Upper lobe of left lung (tissue), 6 donors: ENCODE measurements at regions not wholly inside any gene's neighbourhood (a gene's known extent, or its start where the extent isn't known, plus 50 kb on each side); places are given as distances from the start of the nearest gene placed in this dataset.

ENCODE experiments used
- ATAC-seq, 2 donors: fragments of 200-7000 bp; cut with Tn5 transposase; one replicate each; pipeline ENCODE4 v1.9.1; 2022; ENCODE audit warnings: mild to moderate bottlenecking in 2 of 2, moderate library complexity in 2 of 2; ENCODE audit not compliant: low FRiP score in 2 of 2
- DNase-seq, 2 donors: peaks; one replicate each; pipeline ENCODE4 v3.0.0-alpha.2; 2019 to 2020
- H3K27ac ChIP-seq, 4 donors: fragments of 200-600 bp; sonication (generic); one replicate each; pipeline ENCODE4 v1.5.1; 2016 to 2019
- H3K27me3 ChIP-seq, 4 donors: fragments of 200-600 bp; sonication (generic); one replicate each; pipeline ENCODE4 v1.5.1; 2017 to 2019
- H3K36me3 ChIP-seq, 4 donors: fragments of 200-600 bp; sonication (generic); one replicate each; pipeline ENCODE4 v1.5.1; 2016 to 2019
- H3K4me1 ChIP-seq, 4 donors: fragments of 200-600 bp; sonication (generic); one replicate each; pipeline ENCODE4 v1.5.1; 2018 to 2019
- H3K4me3 ChIP-seq, 4 donors: fragments of 200-600 bp; sonication (generic); one replicate each; pipeline ENCODE4 v1.5.1; 2017 to 2019; ENCODE audit warnings: mild to moderate bottlenecking in 2 of 4, moderate library complexity in 1 of 4
- H3K9me3 ChIP-seq, 4 donors: fragments of 200-600 bp; sonication (generic); one replicate each; pipeline ENCODE4 v1.5.1; 2018 to 2019
- EP300 ChIP-seq, 4 donors: sonication (generic); formaldehyde crosslinking; IDR thresholded peaks; one replicate each; pipeline ENCODE4 v1.5.1; 2017; ENCODE audit warnings: antibody characterized with exemption in 4 of 4, control low read depth in 2 of 4
- POLR2A ChIP-seq, 4 donors: fragments of 450-650 bp; IDR thresholded peaks; one replicate each; pipeline ENCODE4 v1.5.1; 2016 to 2017; ENCODE audit warnings: antibody characterized with exemption in 4 of 4, mild to moderate bottlenecking in 2 of 4
- POLR2AphosphoS5 ChIP-seq, 2 donors: sonication (generic); formaldehyde crosslinking; IDR thresholded peaks; one replicate each; pipeline ENCODE4 v1.5.1; 2017; ENCODE audit warnings: antibody characterized with exemption in 2 of 2
- WGBS, 2 donors: methylation state at CpG; one replicate each; pipeline ENCODE4 v1.1.5; 2017 to 2018; 5-methylcytosine and 5-hydroxymethylcytosine counted together
- TF ChIP-seq, protein P1 (sequence below), 6 experiments: fragments of 450-650 bp in 4 of 6; fragments of 200-600 bp in 2 of 6; sonication (generic) in 2 of 6; IDR thresholded peaks; one replicate each; pipeline ENCODE4 v1.5.1; 2016 to 2019; ENCODE audit warnings: antibody characterized with exemption in 6 of 6
- donor health status: DM: no; HTN: no; CAD: no; lungs with moderate emphysema.
- donor health status: DM: no; HTN: yes; CAD: no; lungs with severe emphysema.

DNA sequence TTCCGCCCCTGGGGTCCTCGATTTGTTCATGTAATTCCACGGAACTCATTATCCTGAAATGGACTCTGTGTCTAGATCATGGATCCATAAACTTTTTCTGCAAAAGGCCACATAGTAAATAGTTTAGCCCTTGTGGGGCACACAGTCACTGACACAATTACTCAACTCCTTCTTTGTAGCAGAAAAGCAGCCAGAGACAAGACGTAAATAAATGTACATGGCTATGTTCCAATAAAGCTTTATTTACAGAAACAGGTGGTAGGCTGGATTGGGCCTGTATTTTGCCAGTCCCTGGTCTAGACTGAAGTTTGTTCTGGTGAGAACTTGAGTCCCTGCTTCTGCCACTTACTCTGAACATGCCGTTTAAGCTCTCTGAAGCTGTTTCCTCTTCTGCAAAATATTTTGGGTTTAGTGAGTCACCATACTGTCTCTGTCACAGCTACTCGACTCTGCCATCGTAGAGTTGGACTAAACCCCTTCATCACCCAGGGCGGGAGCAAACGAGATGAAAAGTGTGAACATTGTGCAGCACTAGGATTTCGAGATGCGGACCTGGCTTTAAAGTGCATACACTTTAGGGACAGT is 61.9 kb upstream of the FOXF1 start:
- ATAC-seq (no peak), DNase-seq (no peak)
- TF ChIP-seq POLR2A (IDR thresholded peaks at IDR 0.05) (no peak), EP300 (IDR thresholded peaks at IDR 0.05) (no peak), POLR2AphosphoS5 (IDR thresholded peaks at IDR 0.05) (no peak)
- TF ChIP-seq, protein P1, sequence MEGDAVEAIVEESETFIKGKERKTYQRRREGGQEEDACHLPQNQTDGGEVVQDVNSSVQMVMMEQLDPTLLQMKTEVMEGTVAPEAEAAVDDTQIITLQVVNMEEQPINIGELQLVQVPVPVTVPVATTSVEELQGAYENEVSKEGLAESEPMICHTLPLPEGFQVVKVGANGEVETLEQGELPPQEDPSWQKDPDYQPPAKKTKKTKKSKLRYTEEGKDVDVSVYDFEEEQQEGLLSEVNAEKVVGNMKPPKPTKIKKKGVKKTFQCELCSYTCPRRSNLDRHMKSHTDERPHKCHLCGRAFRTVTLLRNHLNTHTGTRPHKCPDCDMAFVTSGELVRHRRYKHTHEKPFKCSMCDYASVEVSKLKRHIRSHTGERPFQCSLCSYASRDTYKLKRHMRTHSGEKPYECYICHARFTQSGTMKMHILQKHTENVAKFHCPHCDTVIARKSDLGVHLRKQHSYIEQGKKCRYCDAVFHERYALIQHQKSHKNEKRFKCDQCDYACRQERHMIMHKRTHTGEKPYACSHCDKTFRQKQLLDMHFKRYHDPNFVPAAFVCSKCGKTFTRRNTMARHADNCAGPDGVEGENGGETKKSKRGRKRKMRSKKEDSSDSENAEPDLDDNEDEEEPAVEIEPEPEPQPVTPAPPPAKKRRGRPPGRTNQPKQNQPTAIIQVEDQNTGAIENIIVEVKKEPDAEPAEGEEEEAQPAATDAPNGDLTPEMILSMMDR (IDR thresholded peaks at IDR 0.05), result no peak
- 73 to 75% methylated on average over 11 of the region's 11 CpGs for WGBS, 2 donors
- no peaks in the 10 kb centered on the region for H3K27me3 ChIP-seq
- H3K4me1 ChIP-seq, result peaks cover 0 to 7% (median 2%) of the 10 kb centered on the region in 4 donors
- H3K27ac ChIP-seq, result no peak overlapping the region
- peaks cover 0 to 7% (median 0%) of the 10 kb centered on the region in 4 donors for H3K9me3 ChIP-seq
- H3K36me3 ChIP-seq, result no peaks in the 10 kb centered on the region
- H3K4me3 ChIP-seq, result no peak overlapping the region

- H3K9me3 ChIP-seq, result peaks cover 0 to 7% (median 0%) of the 10 kb centered on the region in 4 donors
- peaks cover 0 to 4% (median 0%) of the 10 kb centered on the region in 4 donors for H3K4me1 ChIP-seq
- no peaks in the 10 kb centered on the region for H3K36me3 ChIP-seq
- no peak overlapping the region for H3K27ac ChIP-seq
- no peak for DNase-seq
- H3K27me3 ChIP-seq, result no peaks in the 10 kb centered on the region
- WGBS, 2 donors, result 39 to 45% methylated on average over 15 to 16 of the region's 16 CpGs
- TF ChIP-seq POLR2AphosphoS5 (IDR thresholded peaks at IDR 0.05) (no peak), POLR2A (IDR thresholded peaks at IDR 0.05) (no peak), EP300 (IDR thresholded peaks at IDR 0.05) (no peak)
- TF ChIP-seq, protein P1 (IDR thresholded peaks at IDR 0.05), result no peak
- no peak overlapping the region for H3K4me3 ChIP-seq
- ATAC-seq, result no peak
Measured at GRCh38 chr16:86449446-86450095, 60.8 kb upstream of the FOXF1 start.

DNA sequence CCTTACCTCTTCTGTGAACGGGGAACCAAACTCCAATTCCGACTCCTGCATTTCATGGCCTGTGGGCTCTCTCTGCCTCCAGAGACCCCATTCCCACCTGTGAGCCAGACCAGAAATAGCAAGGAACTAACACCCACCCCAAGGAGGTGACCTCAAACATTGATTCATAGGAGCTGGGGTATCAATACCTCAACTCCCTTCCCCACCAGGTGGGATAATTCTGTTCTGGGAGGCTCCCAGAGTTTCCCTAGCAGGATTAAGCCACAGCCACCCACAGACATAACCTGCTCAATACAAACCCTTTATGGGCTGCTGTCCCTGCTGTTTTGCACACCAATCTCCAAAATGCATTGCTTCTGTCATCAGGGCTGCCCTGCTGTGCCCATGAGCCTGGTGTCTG is 59.6 kb upstream of the FOXF1 start:
- no peak overlapping the region for H3K27ac ChIP-seq
- ATAC-seq (no peak), DNase-seq (no peak)
- H3K4me1 ChIP-seq, result peaks cover 0 to 4% (median 0%) of the 10 kb centered on the region in 4 donors
- no peaks in the 10 kb centered on the region for H3K36me3 ChIP-seq
- TF ChIP-seq POLR2AphosphoS5 (IDR thresholded peaks at IDR 0.05), result no peak
- no peak for TF ChIP-seq POLR2A (IDR thresholded peaks at IDR 0.05)
- no peak for TF ChIP-seq EP300 (IDR thresholded peaks at IDR 0.05)
- TF ChIP-seq, protein P1 (IDR thresholded peaks at IDR 0.05), result no peak
- no peaks in the 10 kb centered on the region for H3K27me3 ChIP-seq
- H3K9me3 ChIP-seq, result peaks cover 0 to 7% (median 0%) of the 10 kb centered on the region in 4 donors
- no peak overlapping the region for H3K4me3 ChIP-seq
- 95 to 100% methylated on average over 2 of the region's 2 CpGs for WGBS, 2 donors

- ATAC-seq, result peak in 1 of 2 donors; percentile 76
Measured at GRCh38 chr16:86452451-86452850, 57.9 kb upstream of the FOXF1 start.

More at GRCh38 chr16:86452451-86452850, 57.9 kb upstream of the FOXF1 start:
- H3K9me3 ChIP-seq, result peaks cover 0 to under 1% (median 0%) of the 10 kb centered on the region in 4 donors
- TF ChIP-seq, protein P1 (IDR thresholded peaks at IDR 0.05), result no peak
- TF ChIP-seq EP300 (IDR thresholded peaks at IDR 0.05) (no peak), POLR2AphosphoS5 (IDR thresholded peaks at IDR 0.05) (no peak), POLR2A (IDR thresholded peaks at IDR 0.05) (no peak)
- DNase-seq, result no peak
- 83 to 92% methylated on average over 1 to 2 of the region's 2 CpGs for WGBS, 2 donors
- H3K27ac ChIP-seq, result no peak overlapping the region
- H3K4me3 ChIP-seq, result no peak overlapping the region
- H3K36me3 ChIP-seq, result no peaks in the 10 kb centered on the region
- no peaks in the 10 kb centered on the region for H3K27me3 ChIP-seq
- H3K4me1 ChIP-seq, result peaks cover 0 to 4% (median 0%) of the 10 kb centered on the region in 4 donors
